ENCODE measurements at regions not wholly inside any gene's neighbourhood (a gene's known extent, or its start where the extent isn't known, plus 50 kb on each side); places are given as distances from the start of the nearest gene placed in this dataset.

DNA sequence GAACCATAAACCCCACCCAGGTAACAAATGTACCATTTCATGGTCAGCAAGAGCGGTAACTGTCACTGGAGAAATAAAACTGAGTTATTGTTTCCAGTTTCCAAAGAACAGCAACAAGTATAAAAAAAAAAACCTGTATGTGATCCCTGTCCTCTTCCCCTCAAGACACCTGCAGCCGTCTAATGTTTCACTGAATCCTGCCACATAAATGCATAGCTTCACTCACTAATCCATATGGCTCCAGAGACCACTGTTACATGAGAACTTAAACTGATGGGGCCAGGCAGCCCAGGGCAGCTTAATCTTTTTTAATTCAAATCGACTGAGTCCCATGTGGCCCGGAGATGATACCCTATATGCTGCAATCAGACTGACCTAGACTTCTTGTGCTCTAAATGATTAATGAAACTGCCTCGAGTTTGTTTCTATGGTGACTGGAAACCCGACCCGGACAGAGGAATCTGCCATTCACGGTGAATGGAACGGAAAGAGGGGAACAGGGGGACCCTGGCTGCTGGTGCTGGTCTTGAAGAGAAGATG is 60.9 kb upstream of the SIX2 start:
- POLR2A ChIA-PET (ENCODE audit: unreplicated experiment), result no interaction called here
- H3K4me2 ChIP-seq (ENCODE audit: low read length), result no peak overlapping the region
- ATAC-seq (no peak), DNase-seq (no peak)
- CTCF ChIA-PET, result no interaction called here
- H3K79me2 ChIP-seq (ENCODE audit: low read length), result no peaks in the 10 kb centered on the region
- no peaks in the 10 kb centered on the region for H4K20me1 ChIP-seq (ENCODE audit: low read length)
- no peak overlapping the region for H2AFZ ChIP-seq (ENCODE audit: low read length)
- TF ChIP-seq, protein P1, sequence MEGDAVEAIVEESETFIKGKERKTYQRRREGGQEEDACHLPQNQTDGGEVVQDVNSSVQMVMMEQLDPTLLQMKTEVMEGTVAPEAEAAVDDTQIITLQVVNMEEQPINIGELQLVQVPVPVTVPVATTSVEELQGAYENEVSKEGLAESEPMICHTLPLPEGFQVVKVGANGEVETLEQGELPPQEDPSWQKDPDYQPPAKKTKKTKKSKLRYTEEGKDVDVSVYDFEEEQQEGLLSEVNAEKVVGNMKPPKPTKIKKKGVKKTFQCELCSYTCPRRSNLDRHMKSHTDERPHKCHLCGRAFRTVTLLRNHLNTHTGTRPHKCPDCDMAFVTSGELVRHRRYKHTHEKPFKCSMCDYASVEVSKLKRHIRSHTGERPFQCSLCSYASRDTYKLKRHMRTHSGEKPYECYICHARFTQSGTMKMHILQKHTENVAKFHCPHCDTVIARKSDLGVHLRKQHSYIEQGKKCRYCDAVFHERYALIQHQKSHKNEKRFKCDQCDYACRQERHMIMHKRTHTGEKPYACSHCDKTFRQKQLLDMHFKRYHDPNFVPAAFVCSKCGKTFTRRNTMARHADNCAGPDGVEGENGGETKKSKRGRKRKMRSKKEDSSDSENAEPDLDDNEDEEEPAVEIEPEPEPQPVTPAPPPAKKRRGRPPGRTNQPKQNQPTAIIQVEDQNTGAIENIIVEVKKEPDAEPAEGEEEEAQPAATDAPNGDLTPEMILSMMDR (conservative IDR thresholded peaks at IDR 0.05; ENCODE audit: low read depth, low read length), result no peak
- TF ChIP-seq EZH2phosphoT487 (IDR thresholded peaks at IDR 0.05; ENCODE audit: borderline replicate concordance, low read length) (no peak), EZH2 (IDR thresholded peaks at IDR 0.05; ENCODE audit: low read length, unreplicated experiment) (no peak)
- no peaks in the 10 kb centered on the region for H3K36me3 ChIP-seq (ENCODE audit: low read depth, low read length)
- H3K4me3 ChIP-seq (ENCODE audit: low read length), result no peak overlapping the region
- intact Hi-C loops (cut with micrococcal nuclease), result no loop called here
- H3K9ac ChIP-seq (ENCODE audit: low read length), result no peak overlapping the region
- H3K9me3 ChIP-seq (ENCODE audit: low read length), result no peaks in the 10 kb centered on the region
- BruUV-seq (replicated peaks), result no TSS peak
- no peaks in the 10 kb centered on the region for H3K9me2 ChIP-seq (replicated peaks; ENCODE audit: low read length)
- H3F3A ChIP-seq (ENCODE audit: low read length, unreplicated experiment), result no peaks in the 10 kb centered on the region
- H3K27me3 ChIP-seq (ENCODE audit: low read length), result no peaks in the 10 kb centered on the region
- no peak overlapping the region for H3K27ac ChIP-seq (ENCODE audit: low read length)
- H3K4me1 ChIP-seq (ENCODE audit: insufficient read depth, low read length), result peaks cover 9% of the 10 kb centered on the region

DNA sequence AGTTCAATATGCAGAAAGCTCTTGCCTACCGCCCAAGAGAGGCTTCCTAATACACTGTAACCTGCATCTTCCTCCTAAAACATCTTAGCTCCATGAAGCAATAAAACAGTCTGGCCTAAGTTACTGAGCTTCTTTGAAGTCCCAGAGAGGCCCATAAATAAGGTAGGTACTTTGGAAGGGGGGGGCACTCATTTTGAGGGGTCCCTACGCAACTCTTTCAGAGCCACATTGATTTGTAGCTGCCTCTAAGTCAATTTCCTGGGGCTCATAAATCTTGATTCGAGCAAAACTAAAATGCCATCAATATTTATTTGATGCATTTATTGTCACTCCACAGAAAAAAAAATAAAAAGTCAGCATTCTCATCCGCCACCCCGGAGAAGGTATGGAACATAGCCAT is 60.4 kb upstream of the SIX2 start:
- no peaks in the 10 kb centered on the region for H3K27me3 ChIP-seq (ENCODE audit: low read length)
- no TSS peak for BruUV-seq (replicated peaks)
- peaks cover 9% of the 10 kb centered on the region for H3K4me1 ChIP-seq (ENCODE audit: insufficient read depth, low read length)
- no peak for ATAC-seq
- H3K9ac ChIP-seq (ENCODE audit: low read length), result no peak overlapping the region
- H3F3A ChIP-seq (ENCODE audit: low read length, unreplicated experiment), result no peaks in the 10 kb centered on the region
- intact Hi-C loops (cut with micrococcal nuclease), result no loop called here
- H3K9me3 ChIP-seq (ENCODE audit: low read length), result no peaks in the 10 kb centered on the region
- no peaks in the 10 kb centered on the region for H3K79me2 ChIP-seq (ENCODE audit: low read length)
- CTCF ChIA-PET, result no interaction called here
- no peak for DNase-seq
- POLR2A ChIA-PET (ENCODE audit: unreplicated experiment), result no interaction called here
- H2AFZ ChIP-seq (ENCODE audit: low read length), result no peak overlapping the region
- H3K36me3 ChIP-seq (ENCODE audit: low read depth, low read length), result no peaks in the 10 kb centered on the region
- no peak overlapping the region for H3K4me2 ChIP-seq (ENCODE audit: low read length)
- TF ChIP-seq, protein P1 (conservative IDR thresholded peaks at IDR 0.05; ENCODE audit: low read depth, low read length), result no peak
- TF ChIP-seq EZH2phosphoT487 (IDR thresholded peaks at IDR 0.05; ENCODE audit: borderline replicate concordance, low read length) (no peak), EZH2 (IDR thresholded peaks at IDR 0.05; ENCODE audit: low read length, unreplicated experiment) (no peak)
- no peaks in the 10 kb centered on the region for H3K9me2 ChIP-seq (replicated peaks; ENCODE audit: low read length)
- H3K27ac ChIP-seq (ENCODE audit: low read length), result no peak overlapping the region
- H3K4me3 ChIP-seq (ENCODE audit: low read length), result no peak overlapping the region
- H4K20me1 ChIP-seq (ENCODE audit: low read length), result no peaks in the 10 kb centered on the region

DNA sequence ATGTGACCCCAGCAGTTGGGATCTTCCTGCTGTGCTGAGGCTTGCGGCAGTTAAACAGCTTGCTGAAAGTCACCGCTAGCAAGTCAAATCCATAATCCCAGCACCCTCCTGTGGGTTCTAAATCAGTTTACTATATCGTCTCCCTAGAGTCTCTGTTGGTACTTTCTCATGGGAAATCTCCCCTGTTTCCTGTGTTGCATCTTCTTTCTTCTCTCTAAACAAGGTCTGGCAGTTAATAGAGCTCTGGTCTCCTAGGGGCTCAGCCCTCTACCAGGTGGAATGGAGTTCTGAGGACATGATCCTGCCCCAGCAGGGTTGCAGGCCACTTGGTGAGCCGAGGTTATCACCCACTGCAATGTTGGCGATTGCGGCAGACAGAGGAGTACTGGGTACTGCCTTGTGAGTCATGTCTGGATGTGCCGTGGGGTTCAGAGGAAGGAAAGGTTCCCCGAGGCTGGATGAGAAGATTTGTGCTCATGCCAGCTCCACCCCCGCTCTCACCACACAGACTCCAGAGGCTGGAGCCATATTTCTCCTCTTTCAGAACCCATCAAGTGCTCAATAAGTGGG is 59.4 kb upstream of the SIX2 start:
- H2AFZ ChIP-seq (ENCODE audit: low read length), result no peak overlapping the region
- CTCF ChIA-PET, result no interaction called here

More for the DNA sequence above, 59.4 kb upstream of the SIX2 start:
- H3K9ac ChIP-seq (ENCODE audit: low read length), result no peak overlapping the region
- peaks cover 9% of the 10 kb centered on the region for H3K4me1 ChIP-seq (ENCODE audit: insufficient read depth, low read length)
- TF ChIP-seq EZH2phosphoT487 (IDR thresholded peaks at IDR 0.05; ENCODE audit: borderline replicate concordance, low read length) (no peak), EZH2 (IDR thresholded peaks at IDR 0.05; ENCODE audit: low read length, unreplicated experiment) (no peak)
- TF ChIP-seq, protein P1 (conservative IDR thresholded peaks at IDR 0.05; ENCODE audit: low read depth, low read length), result no peak
- H3K79me2 ChIP-seq (ENCODE audit: low read length), result no peaks in the 10 kb centered on the region
- no peaks in the 10 kb centered on the region for H3K36me3 ChIP-seq (ENCODE audit: low read depth, low read length)
- ATAC-seq, result no peak
- no peaks in the 10 kb centered on the region for H4K20me1 ChIP-seq (ENCODE audit: low read length)
- no TSS peak for BruUV-seq (replicated peaks)
- no peaks in the 10 kb centered on the region for H3F3A ChIP-seq (ENCODE audit: low read length, unreplicated experiment)
- POLR2A ChIA-PET (ENCODE audit: unreplicated experiment), result no interaction called here
- H3K4me3 ChIP-seq (ENCODE audit: low read length), result no peak overlapping the region
- no peaks in the 10 kb centered on the region for H3K27me3 ChIP-seq (ENCODE audit: low read length)
- H3K9me3 ChIP-seq (ENCODE audit: low read length), result no peaks in the 10 kb centered on the region
- no peak for DNase-seq
- H3K27ac ChIP-seq (ENCODE audit: low read length), result no peak overlapping the region
- intact Hi-C loops (cut with micrococcal nuclease), result no loop called here
- no peak overlapping the region for H3K4me2 ChIP-seq (ENCODE audit: low read length)
- no peaks in the 10 kb centered on the region for H3K9me2 ChIP-seq (replicated peaks; ENCODE audit: low read length)
